ENCODE measurements at regions not wholly inside any gene's neighbourhood (a gene's known extent, or its start where the extent isn't known, plus 50 kb on each side); places are given as distances from the start of the nearest gene placed in this dataset.

DNA sequence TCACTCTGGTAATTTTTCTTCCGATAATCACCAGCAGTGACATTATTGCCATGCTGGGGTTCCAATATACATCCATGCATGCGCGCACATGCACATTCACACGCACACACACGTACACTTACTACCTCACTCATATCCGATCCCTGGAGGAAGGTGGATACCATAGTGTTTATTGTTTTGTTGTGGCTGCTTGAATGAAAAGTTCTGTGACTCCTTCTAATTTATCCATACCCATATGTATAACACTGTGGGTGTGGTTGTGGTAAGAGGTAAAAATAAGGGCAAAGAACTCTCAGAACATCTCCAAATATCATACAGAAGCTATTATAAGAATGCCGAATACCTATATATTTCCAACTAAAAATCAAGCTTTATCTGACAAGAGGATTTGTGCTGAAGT, 407.8 kb upstream of the PODXL start:
- TF ChIP-seq, protein P1, sequence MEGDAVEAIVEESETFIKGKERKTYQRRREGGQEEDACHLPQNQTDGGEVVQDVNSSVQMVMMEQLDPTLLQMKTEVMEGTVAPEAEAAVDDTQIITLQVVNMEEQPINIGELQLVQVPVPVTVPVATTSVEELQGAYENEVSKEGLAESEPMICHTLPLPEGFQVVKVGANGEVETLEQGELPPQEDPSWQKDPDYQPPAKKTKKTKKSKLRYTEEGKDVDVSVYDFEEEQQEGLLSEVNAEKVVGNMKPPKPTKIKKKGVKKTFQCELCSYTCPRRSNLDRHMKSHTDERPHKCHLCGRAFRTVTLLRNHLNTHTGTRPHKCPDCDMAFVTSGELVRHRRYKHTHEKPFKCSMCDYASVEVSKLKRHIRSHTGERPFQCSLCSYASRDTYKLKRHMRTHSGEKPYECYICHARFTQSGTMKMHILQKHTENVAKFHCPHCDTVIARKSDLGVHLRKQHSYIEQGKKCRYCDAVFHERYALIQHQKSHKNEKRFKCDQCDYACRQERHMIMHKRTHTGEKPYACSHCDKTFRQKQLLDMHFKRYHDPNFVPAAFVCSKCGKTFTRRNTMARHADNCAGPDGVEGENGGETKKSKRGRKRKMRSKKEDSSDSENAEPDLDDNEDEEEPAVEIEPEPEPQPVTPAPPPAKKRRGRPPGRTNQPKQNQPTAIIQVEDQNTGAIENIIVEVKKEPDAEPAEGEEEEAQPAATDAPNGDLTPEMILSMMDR (IDR thresholded peaks at IDR 0.05): no peak
- no peak for TF ChIP-seq POLR2AphosphoS5 (IDR thresholded peaks at IDR 0.05)
- TF ChIP-seq EP300 (IDR thresholded peaks at IDR 0.05): no peak
- TF ChIP-seq POLR2A (IDR thresholded peaks at IDR 0.05): no peak
